HG03159 (cell line): ENCODE measurements at regions not wholly inside any gene's neighbourhood (a gene's known extent, or its start where the extent isn't known, plus 50 kb on each side); places are given as distances from the start of the nearest gene placed in this dataset.

Experiments used
- ATAC-seq: cut with Tn5 transposase; IDR thresholded peaks from one replicate; pipeline ENCODE4 v1.9.1; 2021; ENCODE audit warnings: mild to moderate bottlenecking, moderate library complexity; ENCODE audit not compliant: unreplicated experiment

DNA sequence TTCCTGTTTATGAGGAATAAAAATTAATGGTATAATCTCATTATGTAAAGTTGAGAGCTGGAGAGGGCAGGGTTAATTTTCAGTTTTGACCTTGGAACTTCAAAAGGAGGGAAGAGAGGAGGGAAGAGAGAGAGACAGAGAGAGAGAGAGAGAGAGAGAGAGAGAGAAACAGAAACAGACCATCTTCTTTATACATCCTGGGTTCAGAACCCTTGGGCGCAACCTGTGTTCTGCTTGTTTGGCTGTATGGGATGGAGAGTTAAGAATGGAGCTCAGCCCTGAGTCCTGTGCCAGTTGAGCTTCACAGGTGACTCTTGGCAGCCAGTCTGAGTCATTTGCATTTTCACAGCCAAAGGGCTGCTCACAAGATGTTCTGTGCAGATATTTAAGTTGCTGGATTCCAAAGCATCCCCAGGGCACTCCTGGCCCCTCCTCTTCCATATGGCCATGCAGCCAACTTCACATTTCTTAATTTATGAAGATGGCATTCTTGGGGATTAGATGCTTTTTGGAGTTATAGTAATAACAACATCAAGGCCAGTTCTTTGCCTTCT, 143.5 kb downstream of the CARTPT start:
- ATAC-seq: no peak

DNA sequence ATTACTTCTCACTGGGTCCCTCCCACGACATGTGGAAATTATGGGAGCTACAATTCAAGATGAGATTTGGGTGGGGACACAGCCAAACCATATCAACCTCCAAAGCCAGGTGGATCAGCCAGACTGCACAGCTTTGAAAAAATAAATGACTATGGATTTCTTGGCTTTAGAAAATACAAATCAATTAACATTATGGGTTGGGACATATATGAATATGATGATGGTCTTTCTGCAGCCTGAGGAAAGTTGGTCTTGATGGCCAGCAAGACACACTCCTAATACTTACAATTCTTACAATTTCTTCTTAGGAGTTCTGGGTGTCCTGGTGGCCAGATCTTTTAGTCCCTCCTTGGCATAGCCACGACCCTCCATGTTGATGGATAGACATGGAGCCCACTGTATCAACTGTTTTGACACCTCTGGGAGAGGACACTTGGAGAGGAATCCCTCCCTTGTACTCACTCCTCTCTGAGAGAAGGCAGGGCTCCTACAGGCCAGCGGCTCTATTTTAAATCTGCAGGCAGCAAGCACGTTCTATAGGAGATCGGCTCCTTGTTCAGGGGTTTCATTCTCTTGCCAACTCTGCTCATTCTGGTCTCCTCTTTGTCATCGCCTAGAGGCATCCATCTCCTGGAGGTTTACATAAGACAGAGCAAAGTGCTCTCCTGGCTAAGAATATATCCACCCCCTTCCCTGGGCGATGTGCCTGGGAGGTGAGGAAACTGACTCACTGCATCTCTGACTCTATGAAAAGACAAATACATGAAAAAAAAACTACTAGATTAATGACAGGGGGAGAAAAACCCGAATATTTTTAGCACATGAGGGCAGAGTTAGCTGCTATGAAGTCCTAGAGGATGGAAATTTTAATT, 145.9 kb downstream of the CARTPT start:
- no peak for ATAC-seq

DNA sequence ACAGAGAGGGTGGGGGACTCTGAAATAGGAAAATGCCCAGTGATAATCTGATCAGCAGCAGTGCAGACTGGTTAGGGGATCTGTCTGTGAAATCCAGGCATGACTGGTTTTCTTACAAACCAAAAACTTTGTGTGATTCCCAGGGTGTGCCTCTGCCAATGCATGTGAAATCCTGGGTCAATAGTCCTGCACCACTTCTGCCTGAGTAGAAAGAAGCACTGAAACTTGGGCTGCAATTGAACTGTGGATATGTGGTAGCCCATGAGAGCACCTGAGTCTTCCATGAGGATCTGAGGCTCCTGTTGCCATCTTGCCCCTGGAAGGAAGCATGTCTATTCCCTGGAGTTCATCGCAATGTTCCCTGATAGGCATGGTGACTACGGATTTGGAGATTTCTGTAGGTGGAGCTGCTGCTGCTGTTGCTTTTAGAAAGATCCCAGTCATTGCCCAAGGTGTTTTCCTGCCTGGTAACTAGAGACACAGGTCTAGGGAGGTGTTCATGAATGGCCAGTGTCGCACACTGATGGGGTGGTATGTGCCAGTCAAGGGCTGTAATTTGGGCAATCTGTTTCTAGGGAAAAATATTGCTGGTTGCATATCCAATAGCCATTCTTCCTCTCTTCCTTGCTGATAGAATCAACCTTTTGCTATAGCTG, 146.7 kb downstream of the CARTPT start:
- ATAC-seq: no peak

DNA sequence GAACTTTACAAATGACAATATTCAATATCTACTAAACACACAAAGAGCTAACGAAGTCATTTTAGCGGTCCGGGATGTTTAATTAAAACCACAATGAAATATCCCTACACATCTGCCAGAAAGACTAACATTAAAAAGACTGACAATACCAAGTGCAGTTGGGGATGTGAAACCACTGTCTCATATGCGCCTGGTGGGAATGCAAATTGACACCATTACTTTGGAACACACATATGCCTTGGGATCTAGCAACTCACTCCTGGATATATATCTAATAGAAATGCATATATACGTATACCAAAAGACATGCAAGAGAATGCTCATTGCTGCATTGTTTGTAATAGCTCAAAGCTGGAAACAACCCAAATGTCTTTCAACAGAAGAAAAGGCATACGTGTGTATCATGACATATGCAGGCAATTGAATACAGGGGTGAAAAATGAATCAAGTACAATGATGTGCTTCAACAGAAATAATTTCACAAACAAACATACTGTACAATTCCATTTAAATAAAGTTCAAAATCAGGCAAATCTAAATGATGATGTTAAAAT, 153.3 kb downstream of the CARTPT start:
- ATAC-seq: no peak

DNA sequence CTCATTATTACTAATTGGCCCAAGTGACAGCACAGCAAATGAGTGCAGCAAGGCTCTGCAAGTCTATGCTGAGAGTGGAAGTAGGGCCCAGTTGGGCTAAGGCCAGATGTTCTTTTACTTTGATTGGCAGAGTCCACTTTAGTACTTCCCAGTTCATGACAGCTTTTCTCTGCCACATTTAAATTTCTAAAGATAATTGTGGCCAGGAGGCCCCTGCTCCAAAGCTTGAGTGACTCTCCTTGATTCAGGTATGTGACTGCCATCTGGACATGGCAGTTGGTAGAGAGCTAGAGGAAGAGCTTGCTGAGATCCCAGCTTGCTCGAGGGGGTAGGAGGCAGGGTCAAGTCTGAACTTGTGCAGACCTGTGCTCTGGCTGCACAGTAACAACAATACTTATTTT, 154.1 kb downstream of the CARTPT start:
- ATAC-seq: no peak

DNA sequence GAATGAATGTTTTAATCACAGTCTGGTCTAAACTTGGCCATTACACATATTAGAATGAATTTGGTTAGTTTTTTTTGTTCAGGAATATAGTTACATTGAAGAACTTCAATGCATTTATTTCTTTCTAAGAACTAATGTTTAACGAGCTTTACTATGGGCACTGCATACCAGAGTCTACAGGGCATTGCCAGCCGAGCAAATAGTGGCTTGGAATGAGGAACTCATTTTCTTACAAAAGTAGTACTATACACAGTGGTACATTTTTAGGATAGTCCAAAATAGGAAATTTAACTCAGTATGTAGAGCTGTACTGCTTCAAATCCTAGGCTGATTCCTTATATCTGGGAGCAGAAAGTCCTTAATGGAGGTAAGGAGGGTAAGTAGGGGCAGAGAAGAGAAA, 155.4 kb downstream of the CARTPT start:
- ATAC-seq: no peak

DNA sequence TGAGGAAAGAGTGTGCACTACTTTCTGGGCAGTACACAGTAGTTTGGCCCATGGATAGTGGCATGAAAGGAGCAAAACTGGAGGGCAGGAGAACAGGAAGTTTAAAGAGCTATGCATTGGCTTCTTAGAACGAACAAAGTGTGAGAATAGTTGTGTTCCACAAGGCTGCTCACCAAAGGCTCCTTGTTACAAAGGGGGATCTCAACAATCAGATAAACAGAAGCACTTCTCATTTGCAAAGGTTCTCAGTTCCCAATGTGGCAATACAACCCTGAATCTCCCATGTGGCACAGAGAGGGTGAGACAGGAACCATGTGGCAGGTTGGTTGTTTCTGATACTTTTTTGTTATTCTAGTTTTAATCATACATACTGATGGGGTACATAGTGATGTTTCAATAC, 158.4 kb downstream of the CARTPT start:
- no peak for ATAC-seq

DNA sequence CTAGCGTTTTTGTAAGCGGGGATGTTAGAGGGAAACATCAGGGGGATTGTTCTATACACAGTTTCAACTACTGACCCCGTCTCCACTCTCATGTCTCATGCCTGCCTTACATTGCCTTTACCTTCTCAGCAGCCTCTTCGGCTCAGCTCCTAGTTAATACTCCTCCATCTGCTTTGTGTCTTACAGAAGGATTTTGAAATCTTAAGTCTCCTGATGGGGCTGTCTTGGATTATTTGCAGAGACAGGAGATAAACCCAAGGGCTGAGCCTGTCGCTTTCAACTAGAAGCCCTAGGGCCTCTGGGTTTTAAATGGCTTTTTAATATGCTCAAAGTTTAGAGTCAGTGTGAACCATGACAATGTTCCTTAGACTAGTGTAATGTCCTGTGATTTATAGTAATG, 161.5 kb downstream of the CARTPT start:
- ATAC-seq: no peak

DNA sequence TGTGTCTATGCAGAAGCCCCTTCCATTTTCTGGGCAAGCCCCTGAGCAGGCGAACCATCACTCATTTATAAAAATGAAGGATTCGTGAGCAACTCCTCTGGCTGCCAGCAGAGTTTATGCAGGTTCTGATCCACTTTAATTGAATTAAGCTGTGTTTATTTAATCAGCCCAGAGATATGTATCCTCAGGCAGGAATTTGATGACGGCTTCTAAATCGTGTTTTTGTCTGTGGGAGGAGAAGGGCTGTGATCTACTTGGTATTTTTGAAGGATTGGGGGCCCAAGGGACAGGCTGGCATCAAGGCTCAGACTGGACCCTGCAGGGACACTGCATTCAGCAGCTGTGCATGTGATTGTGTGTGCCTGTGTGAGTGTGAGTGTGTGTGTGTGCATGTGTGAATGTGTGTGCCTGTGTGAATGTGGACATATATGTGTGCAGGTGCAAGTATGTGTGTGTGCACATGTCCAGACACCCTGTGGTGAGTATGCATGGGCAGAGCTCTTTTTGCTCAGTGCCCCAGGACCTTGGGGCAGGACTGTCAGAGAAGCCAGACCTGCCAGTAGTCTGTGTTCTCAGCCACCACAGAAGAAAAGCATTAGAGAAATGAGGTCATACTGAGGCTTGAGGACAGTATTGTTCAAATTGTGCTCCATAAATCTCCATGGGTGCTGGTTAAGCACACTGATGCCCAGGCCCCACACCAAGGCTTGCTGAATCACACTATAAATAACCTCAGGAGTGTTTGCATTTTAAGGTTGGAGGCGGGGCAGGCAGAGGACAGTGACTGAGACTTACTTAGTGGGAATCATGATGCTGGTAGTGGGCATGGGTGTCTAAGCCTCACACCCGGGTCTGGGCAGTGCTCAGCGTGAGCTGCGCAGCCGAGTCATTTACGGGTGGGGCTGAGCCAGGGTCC, 164.0 kb downstream of the CARTPT start:
- no peak for ATAC-seq

DNA sequence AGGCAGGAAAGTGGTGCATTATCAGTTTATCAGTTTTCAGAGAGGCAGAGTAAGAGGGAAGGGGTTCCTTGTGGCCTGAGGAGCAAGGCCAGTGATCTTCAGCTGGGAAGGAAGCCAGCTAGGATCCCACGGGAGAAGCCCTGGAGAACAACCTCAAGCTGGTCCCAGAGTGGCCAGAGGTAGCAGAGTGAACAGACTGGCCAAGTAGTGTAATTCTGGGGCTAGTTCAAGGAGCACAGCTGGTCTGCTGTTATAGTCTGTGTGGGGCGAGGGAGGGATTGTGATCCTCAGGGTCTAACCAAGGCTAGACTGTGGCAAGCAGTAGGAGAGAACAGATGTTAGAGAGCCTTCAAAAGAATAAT, 164.6 kb downstream of the CARTPT start:
- ATAC-seq: no peak

DNA sequence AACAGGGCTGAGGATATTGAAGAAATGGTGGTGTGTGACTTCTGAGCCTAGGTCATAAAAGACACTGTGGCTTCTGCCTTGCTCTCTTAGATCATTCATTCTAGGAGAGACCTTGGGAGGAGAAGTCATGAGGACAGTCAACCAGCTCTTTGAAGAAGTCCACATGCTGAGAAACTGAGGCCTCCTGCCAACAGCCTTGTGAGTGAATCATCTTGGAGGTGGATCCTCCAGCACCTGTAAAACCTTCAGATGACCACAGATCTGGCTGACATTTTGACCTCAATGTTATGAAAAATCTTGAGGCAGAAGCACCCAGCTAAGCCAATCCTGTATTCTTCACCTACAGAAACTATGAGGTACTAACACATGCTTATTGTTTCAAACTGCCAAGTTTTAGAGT, 165.9 kb downstream of the CARTPT start:
- ATAC-seq: no peak

DNA sequence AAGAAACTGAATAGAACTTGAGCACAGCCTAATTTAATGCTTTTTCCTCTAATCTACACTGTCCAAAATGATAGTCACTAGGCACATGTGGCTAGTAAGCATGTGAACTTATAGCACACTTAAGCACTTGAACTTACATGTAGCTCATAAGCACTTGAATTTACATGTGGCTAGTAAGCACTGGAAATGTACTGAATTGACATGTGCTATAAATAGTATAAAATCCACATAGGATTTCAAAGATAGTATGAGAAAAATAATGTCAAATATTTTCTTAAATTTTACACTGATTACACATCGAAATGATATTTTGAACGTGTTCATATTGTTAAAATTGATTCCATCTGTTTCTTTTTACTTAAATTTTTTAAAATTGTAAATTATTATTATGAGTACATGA, 167.3 kb downstream of the CARTPT start:
- no peak for ATAC-seq

DNA sequence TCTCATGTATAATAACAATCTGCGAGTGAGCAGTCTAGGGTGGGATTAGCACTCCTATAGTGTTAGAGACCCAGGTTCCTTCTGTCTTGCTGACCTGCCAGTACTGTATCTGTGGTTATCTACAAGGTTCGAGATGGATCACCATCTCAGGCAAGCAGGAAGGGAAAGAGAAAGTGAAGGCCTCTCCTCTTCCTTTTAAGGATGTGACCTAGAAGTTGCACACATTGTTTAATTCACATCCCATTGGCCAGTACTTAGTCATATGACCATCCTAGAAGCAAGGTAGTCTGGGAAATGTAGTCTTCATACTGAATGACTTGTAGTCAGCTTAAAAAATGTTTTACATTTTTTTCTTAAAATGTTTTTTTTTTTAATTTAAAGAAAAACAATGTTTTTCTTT, 168.6 kb downstream of the CARTPT start:
- peak; percentile 99 for ATAC-seq

DNA sequence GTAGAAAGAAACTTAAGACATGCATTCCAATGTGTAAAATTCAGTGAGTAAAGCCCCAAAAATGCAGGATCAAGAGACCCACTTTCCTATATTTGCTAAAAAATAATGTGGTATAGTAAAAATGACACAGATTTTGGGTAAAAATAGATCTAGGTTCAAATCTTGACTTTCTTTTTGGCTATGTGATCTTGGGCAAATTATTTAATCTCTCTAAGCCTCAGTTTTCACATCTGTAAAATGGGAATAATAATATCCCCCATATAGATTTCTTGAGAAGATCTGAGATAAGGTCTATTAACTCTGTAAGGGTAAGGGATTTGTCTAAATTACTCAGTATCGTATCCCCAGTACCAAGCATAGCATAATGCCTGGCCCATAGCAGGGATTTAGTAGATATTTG, 172.3 kb downstream of the CARTPT start:
- ATAC-seq: no peak

DNA sequence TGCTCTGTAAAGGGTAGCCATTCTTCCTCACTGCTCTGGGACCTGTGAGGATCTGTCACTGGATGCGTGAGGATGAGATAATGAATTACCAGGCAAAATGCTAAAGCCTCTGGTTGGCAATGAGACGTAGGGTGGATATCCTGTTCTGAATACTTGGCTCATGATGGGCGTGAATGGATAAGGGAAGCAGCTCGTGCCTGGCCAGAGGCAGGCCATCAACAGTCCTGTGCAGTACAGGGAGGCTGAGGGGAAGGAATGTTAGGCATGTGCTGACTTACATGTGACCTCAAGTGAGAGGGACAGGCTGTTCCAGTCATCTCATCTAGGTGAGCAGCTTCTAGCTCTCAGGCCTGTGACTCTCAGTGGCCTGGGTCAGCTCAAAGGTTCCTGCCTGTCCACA, 172.8 kb downstream of the CARTPT start:
- ATAC-seq: no peak

DNA sequence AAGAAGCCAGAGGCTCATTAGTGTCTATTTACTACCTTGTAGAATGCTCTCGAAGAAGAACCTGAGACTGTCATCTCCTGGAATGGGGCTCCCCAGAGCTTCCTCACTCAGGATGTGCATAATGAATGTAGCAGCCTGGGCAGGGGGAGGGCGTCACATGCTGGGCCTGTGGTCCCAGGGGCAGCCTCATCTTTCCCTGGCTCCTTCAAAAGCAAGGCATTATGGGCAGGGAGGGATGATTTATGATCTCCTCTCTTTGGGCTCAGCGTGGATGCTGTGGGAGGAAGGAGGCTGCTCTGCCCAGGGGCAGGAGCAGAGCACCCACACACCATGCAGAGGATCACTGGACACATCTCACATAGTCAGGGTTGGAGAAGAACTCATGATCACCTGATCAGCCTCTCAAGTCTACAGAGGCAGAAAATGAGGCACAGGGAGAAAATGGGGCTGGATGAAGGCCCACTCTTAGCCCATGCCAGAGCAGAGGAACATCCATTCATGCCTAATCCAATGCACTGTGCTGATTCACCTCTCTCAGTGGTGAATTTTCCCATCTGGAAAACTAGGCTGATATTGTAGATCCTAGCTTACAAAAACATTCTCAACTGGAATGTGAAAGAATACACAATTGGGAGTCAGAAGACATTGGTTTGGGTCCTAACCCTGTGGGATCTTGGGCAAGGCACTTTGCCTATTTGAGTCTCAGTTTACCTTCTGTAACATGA, 173.7 kb downstream of the CARTPT start:
- no peak for ATAC-seq

DNA sequence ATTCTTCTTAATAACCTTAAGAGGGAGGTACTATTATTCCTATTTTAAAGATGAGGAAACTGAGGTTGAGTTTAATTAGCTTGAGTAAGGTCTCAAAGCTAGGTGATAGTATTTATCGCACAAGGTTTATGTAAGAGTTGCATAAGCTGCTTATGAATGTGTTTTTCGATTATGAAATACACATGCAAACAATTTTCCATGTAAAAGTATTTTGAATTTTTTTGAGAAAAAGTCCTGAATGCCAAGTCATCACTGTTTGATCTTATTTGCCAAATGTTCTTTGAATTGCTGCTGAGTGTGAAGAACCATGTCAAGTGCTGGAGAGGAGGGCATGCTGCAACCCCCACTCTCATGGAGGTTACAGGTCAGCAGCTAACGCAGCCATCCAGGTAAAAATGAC, 174.4 kb downstream of the CARTPT start:
- ATAC-seq: no peak

DNA sequence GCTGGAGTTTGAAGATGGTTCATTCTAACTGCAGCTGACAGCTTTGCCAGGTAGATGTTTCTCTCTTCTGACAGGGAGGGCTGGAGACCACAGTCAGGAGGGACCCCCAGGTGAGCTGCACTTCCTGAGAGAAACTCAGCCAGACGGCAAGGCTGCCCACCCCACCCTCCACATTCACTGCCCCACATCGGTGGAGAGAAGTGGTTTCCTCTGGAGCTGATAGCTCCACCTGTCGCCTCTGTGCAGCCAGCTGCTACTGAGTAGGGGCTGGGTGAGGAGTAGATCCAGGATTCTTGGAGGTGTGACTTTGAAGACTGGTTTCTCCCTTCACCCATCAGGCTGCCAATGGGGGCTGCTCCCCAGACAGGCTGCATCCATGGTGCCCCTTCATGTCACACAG, 175.0 kb downstream of the CARTPT start:
- ATAC-seq: no peak

DNA sequence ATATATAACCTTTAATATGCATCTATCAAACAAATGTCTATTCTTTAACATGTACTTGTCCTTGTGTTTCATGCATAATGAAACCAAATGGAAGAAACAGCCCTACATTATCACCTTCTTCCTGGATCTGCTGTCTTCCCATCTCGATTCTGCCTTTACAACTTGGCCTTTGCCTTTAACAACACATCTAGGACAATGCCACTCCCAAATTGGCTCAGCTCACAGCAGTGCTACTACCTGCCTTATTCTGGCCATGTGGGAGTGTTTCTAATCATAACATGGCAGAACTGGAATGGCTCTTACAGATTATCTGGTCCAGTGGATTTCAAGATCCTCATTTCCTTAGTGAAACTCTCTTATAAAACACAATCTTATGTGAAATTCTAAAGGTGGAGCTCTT, 176.5 kb downstream of the CARTPT start:
- no peak for ATAC-seq

DNA sequence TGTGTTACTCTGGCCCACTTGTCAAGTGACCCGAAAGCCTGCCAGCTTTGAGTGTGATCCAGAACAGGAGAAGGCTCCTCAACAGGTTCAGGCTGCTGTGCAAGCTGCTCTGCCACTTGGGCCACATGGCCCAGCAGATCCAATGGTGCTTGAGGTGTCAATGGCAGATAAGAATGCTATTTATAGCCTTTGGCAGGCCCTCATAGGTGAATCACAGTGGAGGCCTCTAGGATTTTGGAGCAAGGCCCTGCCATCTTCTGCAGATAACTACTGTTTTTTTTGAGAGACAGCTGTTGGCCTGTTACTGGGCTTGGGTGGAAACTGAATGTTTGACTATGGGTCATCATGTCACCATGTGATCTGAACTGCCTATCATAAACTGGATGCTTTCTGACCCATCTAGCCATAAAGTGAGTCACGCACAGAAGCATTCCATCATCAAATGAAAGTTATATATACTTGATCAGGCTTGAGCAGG, 180.8 kb downstream of the CARTPT start:
- no peak for ATAC-seq
